ENCODE measurements at regions not wholly inside any gene's neighbourhood (a gene's known extent, or its start where the extent isn't known, plus 50 kb on each side); places are given as distances from the start of the nearest gene placed in this dataset.

- peaks cover 13% of the 10 kb centered on the region for H3K9me3 Mint-ChIP-seq
- H3K4me1 Mint-ChIP-seq = no peaks in the 10 kb centered on the region
- DNase-seq = no peak
- peaks cover 3% of the 10 kb centered on the region for H3K27me3 Mint-ChIP-seq
- intact Hi-C loops (cut with micrococcal nuclease) = no loop called here
- ChIA-PET POLR2A (no interaction called here), CTCF (no interaction called here)
- H3K36me3 Mint-ChIP-seq (ENCODE audit: low read depth) = no peaks in the 10 kb centered on the region
- H3K27ac Mint-ChIP-seq = no peak overlapping the region
- H3K4me3 Mint-ChIP-seq = no peak overlapping the region
- TF ChIP-seq, protein P1, sequence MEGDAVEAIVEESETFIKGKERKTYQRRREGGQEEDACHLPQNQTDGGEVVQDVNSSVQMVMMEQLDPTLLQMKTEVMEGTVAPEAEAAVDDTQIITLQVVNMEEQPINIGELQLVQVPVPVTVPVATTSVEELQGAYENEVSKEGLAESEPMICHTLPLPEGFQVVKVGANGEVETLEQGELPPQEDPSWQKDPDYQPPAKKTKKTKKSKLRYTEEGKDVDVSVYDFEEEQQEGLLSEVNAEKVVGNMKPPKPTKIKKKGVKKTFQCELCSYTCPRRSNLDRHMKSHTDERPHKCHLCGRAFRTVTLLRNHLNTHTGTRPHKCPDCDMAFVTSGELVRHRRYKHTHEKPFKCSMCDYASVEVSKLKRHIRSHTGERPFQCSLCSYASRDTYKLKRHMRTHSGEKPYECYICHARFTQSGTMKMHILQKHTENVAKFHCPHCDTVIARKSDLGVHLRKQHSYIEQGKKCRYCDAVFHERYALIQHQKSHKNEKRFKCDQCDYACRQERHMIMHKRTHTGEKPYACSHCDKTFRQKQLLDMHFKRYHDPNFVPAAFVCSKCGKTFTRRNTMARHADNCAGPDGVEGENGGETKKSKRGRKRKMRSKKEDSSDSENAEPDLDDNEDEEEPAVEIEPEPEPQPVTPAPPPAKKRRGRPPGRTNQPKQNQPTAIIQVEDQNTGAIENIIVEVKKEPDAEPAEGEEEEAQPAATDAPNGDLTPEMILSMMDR (IDR thresholded peaks at IDR 0.05) = no peak
- ATAC-seq (ENCODE audit: low read depth) = no peak
These were observed 356.2 kb downstream of the ZNF521 start for GRCh38 chr18:24995755-24996154.

DNA sequence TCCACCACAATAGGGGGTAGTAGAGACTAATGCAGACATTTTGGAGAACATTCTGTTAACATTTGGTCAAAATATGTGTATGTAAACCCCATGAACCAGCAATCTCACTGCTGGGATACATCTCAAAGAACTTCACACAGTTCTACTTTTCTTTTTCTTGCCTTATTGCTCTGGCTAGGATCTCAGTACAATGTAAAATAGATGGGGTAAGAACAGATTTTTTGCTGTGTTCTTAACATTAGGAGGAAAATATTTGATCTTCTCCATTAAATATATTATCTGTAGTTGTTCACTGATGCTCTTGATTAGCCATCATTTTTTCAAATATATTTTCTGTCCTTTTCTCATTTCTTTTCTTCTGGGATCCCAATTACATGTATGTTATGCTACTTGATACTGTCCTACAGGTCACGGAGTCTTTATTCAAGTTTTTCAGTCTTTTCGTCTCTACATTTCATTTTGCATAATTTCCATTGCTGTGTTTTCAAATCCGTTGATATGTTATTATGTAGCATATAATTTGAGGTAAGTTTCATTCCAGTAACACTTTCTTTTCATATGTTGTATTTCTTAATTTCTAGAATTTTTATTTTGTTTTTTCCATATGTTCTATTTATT is 352.2 kb downstream of the ZNF521 start:
- Mint-ChIP-seq H3K27me3 (peaks cover 3% of the 10 kb centered on the region), H3K36me3 (ENCODE audit: low read depth) (no peaks in the 10 kb centered on the region), H3K27ac (no peak overlapping the region), H3K4me3 (no peak overlapping the region), H3K9me3 (peaks cover 13% of the 10 kb centered on the region), H3K4me1 (peaks cover 3% of the 10 kb centered on the region)
- intact Hi-C loops (cut with micrococcal nuclease) = loop anchor here (1.0 kb wide), 1 partner anchor 39 kb away; no protein-coding TSS in a partner anchor
- ChIA-PET CTCF (no interaction called here), POLR2A (no interaction called here)
- DNase-seq (no peak), ATAC-seq (ENCODE audit: low read depth) (no peak)
- TF ChIP-seq, protein P1 (IDR thresholded peaks at IDR 0.05) = no peak

DNA sequence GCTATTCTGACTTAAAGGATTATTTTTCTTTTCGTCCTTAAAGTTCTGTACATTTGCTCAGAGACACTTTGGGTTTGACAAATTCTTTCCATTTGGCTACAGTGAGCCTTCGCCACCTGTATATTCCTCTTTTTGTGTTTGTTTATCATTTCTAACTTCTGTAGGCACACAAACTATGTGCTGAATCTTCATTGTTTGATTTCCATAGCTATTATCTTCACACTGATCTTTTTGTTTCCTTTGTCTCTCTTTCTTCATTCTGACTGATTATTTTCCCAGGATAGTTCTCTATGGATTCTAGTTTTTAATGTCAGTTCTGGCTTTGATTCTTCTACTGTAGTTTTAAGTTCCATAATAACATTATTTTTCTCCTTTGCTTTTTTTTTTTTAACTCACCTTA is 350.2 kb downstream of the ZNF521 start:
- H3K9me3 Mint-ChIP-seq = peaks cover 13% of the 10 kb centered on the region
- DNase-seq (no peak), ATAC-seq (ENCODE audit: low read depth) (no peak)
- CTCF ChIA-PET = no interaction called here
- H3K4me3 Mint-ChIP-seq = no peak overlapping the region
- peaks cover 3% of the 10 kb centered on the region for H3K27me3 Mint-ChIP-seq
- TF ChIP-seq, protein P1 (IDR thresholded peaks at IDR 0.05) = no peak
- peaks cover 3% of the 10 kb centered on the region for H3K4me1 Mint-ChIP-seq
- no peaks in the 10 kb centered on the region for H3K36me3 Mint-ChIP-seq (ENCODE audit: low read depth)
- intact Hi-C loops (cut with micrococcal nuclease) = no loop called here
- no peak overlapping the region for H3K27ac Mint-ChIP-seq
- POLR2A ChIA-PET = no interaction called here

- DNase-seq (no peak), ATAC-seq (ENCODE audit: low read depth) (no peak)
- no peaks in the 10 kb centered on the region for H3K27me3 Mint-ChIP-seq
- H3K9me3 Mint-ChIP-seq = peaks cover 5% of the 10 kb centered on the region
- intact Hi-C loops (cut with micrococcal nuclease) = no loop called here
- no peak overlapping the region for H3K4me3 Mint-ChIP-seq
- CTCF ChIA-PET = no interaction called here
- TF ChIP-seq, protein P1 (IDR thresholded peaks at IDR 0.05) = no peak
- H3K36me3 Mint-ChIP-seq (ENCODE audit: low read depth) = no peaks in the 10 kb centered on the region
- H3K27ac Mint-ChIP-seq = no peak overlapping the region
- POLR2A ChIA-PET = no interaction called here
- peaks cover 3% of the 10 kb centered on the region for H3K4me1 Mint-ChIP-seq
These were observed 346.2 kb downstream of the ZNF521 start for GRCh38 chr18:25005541-25006403.

- Mint-ChIP-seq H3K4me3 (no peak overlapping the region), H3K36me3 (ENCODE audit: low read depth) (no peaks in the 10 kb centered on the region), H3K9me3 (peaks cover 7% of the 10 kb centered on the region), H3K27me3 (peaks cover 7% of the 10 kb centered on the region), H3K27ac (no peak overlapping the region), H3K4me1 (no peaks in the 10 kb centered on the region)
- intact Hi-C loops (cut with micrococcal nuclease) = no loop called here
- DNase-seq (no peak), ATAC-seq (ENCODE audit: low read depth) (no peak)
- ChIA-PET CTCF (no interaction called here), POLR2A (no interaction called here)
- TF ChIP-seq, protein P1 (IDR thresholded peaks at IDR 0.05) = no peak
These were observed 341.2 kb downstream of the ZNF521 start for GRCh38 chr18:25010623-25011374.

All from activated B cell treated with CpG ODN at 0.5 μM for 24 hours (primary cell).